Right forelimb (tissue), 1 donor: ENCODE measurements at regions not wholly inside any gene's neighbourhood (a gene's known extent, or its start where the extent isn't known, plus 50 kb on each side); places are given as distances from the start of the nearest gene placed in this dataset.
"Not testable (repeated sequence)": the region's sequence is repeated elsewhere in the genome, so short reads cannot be mapped to it uniquely, and the experiment has no call there.

Experiments used
- DNase-seq: peaks from one replicate; pipeline ENCODE4 v3.0.0-alpha.2; 2018

- no peak for DNase-seq
Observed at GRCh38 chr4:126466848-126467247, 1152.1 kb downstream of the FAT4 start.

- no peak for DNase-seq
Observed at GRCh38 chr4:126468144-126468543, 1153.4 kb downstream of the FAT4 start.

- no peak for DNase-seq
Observed at GRCh38 chr4:126470862-126471261, 1156.1 kb downstream of the FAT4 start.

DNA sequence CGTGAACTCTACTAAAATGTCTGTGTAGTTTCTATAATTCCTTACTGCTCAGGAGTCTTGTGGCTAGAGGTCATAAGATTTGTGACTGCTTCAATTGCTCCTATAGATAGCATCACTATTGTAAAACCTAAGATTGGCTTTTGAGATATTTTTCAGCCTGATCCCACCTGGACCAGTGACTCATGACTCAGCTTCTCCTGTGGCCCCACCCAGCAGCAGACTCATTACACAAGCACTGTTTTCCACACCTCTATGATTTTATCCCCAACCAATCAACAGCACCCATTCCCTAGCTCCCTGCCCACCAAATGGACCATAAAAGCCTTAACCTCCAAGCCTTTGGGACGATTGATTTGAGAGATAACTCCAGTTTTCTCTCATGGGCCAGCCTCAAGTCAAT is 1157.0 kb upstream of the INTU start:
- DNase-seq = no peak

DNA sequence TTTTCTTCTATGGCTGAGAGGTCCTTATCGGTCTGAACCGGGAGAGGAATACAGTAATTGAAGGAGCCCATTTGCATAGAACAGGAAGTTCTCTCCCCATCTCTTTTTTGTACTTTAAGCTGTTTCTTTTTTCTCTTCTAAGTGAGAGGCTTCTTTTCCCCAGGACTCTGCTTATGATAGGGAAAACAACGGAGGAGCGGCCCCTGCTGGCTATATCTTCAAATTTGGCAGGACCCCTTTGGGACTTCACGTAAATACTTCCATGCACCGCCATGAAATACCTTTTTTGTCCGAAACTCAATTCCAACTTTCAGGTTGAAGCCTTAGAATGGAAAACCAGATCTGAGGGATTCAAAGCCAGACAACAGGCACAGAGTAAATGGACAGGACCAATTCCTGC is 1153.0 kb upstream of the INTU start:
- DNase-seq = no peak

- no peak for DNase-seq
Observed at GRCh38 chr4:126482311-126482710, 1150.4 kb upstream of the INTU start.

DNA sequence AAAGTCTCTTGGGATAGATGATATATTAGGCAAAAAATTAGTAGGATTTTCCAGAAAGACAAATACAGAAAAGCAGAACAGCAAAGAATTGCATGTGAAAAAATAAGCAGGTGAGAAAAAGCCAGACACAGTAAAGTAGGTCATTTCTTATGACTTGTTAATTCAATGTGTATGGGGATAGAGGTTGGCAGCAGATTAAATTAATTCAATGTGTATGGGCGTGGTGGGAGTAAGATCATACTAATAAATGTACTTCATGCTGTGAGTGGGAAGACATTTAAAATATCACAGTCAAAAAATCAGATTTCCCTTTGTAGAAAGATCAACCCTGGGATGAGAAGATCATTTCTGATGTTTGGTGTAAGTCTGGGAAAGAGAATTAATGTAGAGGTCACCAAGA is 1146.4 kb upstream of the INTU start:
- no peak for DNase-seq

DNA sequence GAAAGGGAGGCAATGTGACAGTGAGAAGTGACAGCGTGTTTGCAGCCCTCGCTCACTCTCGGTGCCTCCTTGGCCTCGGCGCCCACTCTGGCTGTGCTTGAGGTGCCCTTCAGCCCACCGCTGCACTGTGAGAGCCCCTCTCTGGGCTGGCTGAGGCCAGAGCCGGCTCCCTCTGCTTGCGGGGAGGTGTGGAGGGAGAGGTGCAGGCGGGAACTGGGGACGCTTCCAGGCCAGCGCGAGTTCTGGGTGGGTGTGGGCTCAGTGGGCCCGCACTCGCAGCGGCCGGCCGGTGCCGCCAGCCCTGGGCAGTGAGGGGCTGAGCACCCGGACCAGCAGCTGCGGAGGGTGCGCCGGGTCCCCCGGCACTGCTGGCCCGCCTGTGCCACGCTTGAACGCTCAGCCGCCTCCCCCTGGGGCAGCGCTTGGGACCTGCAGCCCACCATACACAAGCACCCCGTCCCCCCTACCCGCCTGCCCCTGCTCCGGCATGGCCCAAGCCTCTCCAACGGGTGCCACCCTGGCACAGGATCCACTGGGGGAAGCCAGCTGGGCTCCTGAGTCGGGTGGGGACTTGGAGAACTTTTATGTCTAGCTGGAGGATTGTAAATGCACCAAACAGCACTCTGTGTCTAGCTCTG is 1142.8 kb upstream of the INTU start:
- no peak for DNase-seq

GRCh38 chr4:126495163-126495752 is 1137.5 kb upstream of the INTU start:
- no peak for DNase-seq

GRCh38 chr4:126512979-126513378 is 1119.8 kb upstream of the INTU start:
- DNase-seq = no peak

- DNase-seq = no peak
Observed at GRCh38 chr4:126513596-126513995, 1119.2 kb upstream of the INTU start.

- no peak for DNase-seq
Observed at GRCh38 chr4:126520731-126521130, 1112.0 kb upstream of the INTU start.

- not testable (repeated sequence) for DNase-seq
Observed at GRCh38 chr4:126525400-126525799, 1107.4 kb upstream of the INTU start.

- DNase-seq = no peak
Observed at GRCh38 chr4:126526335-126526734, 1106.4 kb upstream of the INTU start.

DNA sequence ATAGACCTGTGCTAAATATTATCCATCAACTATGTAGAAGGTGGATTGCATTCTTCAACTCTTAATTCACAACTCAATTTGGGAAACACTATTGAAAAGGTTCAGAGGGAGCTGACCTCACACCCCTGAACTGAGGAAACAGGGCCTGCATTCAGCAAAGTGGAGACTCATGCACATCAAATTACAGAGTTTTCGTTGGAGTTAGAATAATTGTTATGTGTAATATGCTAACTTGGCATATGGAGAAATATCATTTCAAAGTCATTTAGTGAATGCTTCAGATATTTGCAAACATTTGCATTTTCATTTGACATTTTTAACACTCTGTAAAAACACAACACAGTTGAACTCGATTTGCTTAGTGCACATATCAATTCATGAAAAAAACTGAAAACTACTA is 1102.8 kb upstream of the INTU start:
- DNase-seq = no peak

DNA sequence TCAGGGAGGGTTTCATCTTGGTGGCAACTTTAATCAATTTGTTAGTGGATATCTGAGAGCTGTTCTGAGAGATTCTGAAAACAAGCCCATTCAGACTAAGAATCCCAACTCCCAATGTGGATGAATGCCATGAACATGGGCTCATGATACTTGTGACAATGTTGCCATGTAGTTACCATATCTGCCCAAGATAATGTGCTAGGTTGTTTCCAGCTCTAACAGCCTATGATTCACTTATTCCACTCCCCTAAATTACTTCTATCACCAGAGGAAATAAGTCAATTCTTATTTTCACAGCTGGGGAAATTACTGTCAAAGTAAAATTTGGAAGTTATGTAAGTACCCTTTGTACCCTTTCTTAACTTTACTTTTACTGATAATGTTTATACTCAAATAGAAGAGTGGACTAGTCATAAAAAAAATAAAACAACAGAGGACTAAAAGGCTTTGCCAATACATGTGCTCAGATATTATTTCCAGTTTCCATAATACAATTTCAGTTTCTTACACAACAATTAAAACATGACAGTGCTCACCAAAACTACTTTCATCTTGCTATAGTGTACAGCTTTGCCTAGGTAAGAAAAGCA is 1101.7 kb upstream of the INTU start:
- no peak for DNase-seq

GRCh38 chr4:126532527-126532926 is 1100.2 kb upstream of the INTU start:
- DNase-seq = no peak

GRCh38 chr4:126533146-126533805 is 1099.5 kb upstream of the INTU start:
- no peak for DNase-seq

DNA sequence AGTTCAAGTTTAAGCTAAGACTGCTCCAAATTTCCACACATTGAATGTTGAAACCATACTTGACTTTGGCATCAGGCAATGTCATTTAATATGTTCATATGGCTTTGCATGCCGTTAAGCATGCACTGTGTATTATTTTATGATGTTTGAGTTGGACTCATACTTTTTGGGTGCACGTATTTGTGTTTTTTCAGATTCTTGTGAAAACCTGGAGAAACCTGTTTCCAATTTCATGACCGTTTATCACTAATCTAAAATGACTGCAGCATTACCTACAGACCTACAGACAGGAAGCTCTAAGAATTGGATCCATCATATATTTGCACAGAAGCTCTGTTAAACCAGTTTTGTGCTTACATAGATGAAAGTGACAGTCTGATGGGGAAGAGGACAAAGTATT is 1093.0 kb upstream of the INTU start:
- no peak for DNase-seq

DNA sequence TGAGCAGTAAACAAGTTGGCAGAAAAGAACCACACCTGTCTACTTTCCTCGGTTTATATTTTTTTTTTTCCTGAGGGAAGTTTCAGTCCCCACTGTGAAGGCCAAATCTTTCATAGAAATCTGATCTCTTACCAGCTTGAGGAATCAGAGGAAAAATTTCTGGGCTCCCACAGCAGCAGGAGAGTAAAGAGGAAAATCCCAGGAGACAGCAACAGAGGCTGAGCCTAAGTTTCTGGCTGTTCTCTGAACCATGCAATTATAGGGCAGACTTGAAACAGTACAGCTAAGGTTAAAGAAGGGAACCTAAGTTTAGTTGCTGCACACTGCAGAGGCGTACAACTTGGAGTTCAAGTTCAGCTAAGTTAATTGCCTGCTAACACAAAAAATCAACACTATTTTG is 1090.9 kb upstream of the INTU start:
- DNase-seq = no peak

- DNase-seq = no peak
Observed at GRCh38 chr4:126544276-126544675, 1088.5 kb upstream of the INTU start.

GRCh38 chr4:126546197-126546596 is 1086.6 kb upstream of the INTU start:
- not testable (repeated sequence) for DNase-seq

DNA sequence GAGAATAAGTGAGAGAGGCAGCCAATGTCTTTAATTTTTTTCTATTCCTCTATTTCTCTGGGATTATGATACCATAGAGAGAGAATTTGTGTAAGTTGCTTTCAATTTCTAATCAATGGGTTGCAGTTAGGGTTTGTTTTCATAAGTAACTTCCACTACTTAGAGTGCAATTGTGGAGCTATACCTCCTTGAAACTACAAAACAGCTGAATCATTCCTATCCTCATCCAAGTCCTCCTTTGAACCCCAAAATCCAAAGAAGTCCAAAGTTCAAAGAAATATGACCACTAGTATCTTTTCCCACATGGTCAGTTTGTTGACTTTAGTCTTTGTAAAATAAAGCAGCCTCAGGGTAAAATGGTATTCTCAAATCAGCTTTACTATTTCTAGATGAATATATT is 1085.4 kb upstream of the INTU start:
- no peak for DNase-seq

- no peak for DNase-seq
Observed at GRCh38 chr4:126548890-126549289, 1083.9 kb upstream of the INTU start.
